GM23338 (cell line): ENCODE measurements at regions not wholly inside any gene's neighbourhood (a gene's known extent, or its start where the extent isn't known, plus 50 kb on each side); places are given as distances from the start of the nearest gene placed in this dataset.

Experiments used
- ATAC-seq: fragments of 200-7000 bp; cut with Tn5 transposase; 3 replicates; pipeline ENCODE4 v1.9.1; 2020
- DNase-seq: peaks from one replicate; pipeline ENCODE4 v3.0.0-alpha.2; 2015; ENCODE audit warnings: low spot score
- H2AFZ ChIP-seq: fragments of 200-600 bp; sonication (generic); 2 replicates; pipeline ENCODE4 v1.8.0; 2016; ENCODE audit warnings: antibody characterized with exemption, mild to moderate bottlenecking, moderate library complexity
- H3F3A ChIP-seq: fragments of 200-600 bp; sonication (generic); replicated peaks from 2 replicates; pipeline ENCODE4 v1.8.0; 2017; ENCODE audit warnings: antibody characterized with exemption, mixed run types, low read depth
- H3K27ac ChIP-seq: fragments of 200-600 bp; sonication (generic); 2 replicates; pipeline ENCODE4 v1.6.1; 2016; ENCODE audit warnings: low read depth
- H3K27me3 ChIP-seq: fragments of 200-600 bp; sonication (generic); 2 replicates; pipeline ENCODE4 v1.8.0; 2016; ENCODE audit warnings: mild to moderate bottlenecking, mixed run types, moderate library complexity; ENCODE audit not compliant: insufficient read depth
- H3K36me3 ChIP-seq: fragments of 200-600 bp; sonication (generic); 2 replicates; pipeline ENCODE4 v1.8.0; 2016; ENCODE audit warnings: mild to moderate bottlenecking; ENCODE audit not compliant: insufficient read depth
- H3K4me1 ChIP-seq: fragments of 200-600 bp; sonication (generic); 2 replicates; pipeline ENCODE4 v1.8.0; 2016; ENCODE audit warnings: mild to moderate bottlenecking, moderate library complexity; ENCODE audit not compliant: insufficient read depth
- H3K4me2 ChIP-seq: fragments of 200-600 bp; sonication (generic); 2 replicates; pipeline ENCODE4 v1.7.1; 2017; ENCODE audit warnings: mixed run types
- H3K4me3 ChIP-seq: fragments of 200-600 bp; sonication (generic); 2 replicates; pipeline ENCODE4 v1.6.1; 2016; ENCODE audit warnings: mixed run types
- H3K79me2 ChIP-seq: fragments of 200-600 bp; sonication (generic); replicated peaks from 2 replicates; pipeline ENCODE4 v1.8.0; 2017; ENCODE audit warnings: mild to moderate bottlenecking; ENCODE audit not compliant: insufficient read depth
- H3K9me2 ChIP-seq: fragments of 200-600 bp; sonication (generic); 2 replicates; pipeline ENCODE4 v1.8.0; 2017; ENCODE audit not compliant: insufficient read depth
- H4K20me1 ChIP-seq: fragments of 200-600 bp; sonication (generic); replicated peaks from 2 replicates; pipeline ENCODE4 v1.8.0; 2017; ENCODE audit warnings: mild to moderate bottlenecking; ENCODE audit not compliant: insufficient read depth
- H3K27ac Mint-ChIP-seq: 2 replicates; pipeline ENCODE4 v1.8.0; 2020; ENCODE audit warnings: inconsistent platforms, mild to moderate bottlenecking, moderate library complexity, mixed read lengths
- H3K27me3 Mint-ChIP-seq: 3 replicates; pipeline ENCODE4 v1.8.0; 2022; ENCODE audit warnings: low read depth, mild to moderate bottlenecking, moderate library complexity, mixed read lengths, inconsistent platforms; ENCODE audit not compliant: insufficient read depth, poor library complexity
- H3K36me3 Mint-ChIP-seq: 3 replicates; pipeline ENCODE4 v1.8.0; 2021; ENCODE audit warnings: low read depth, mild to moderate bottlenecking, inconsistent platforms, moderate library complexity, mixed read lengths
- H3K4me1 Mint-ChIP-seq: 3 replicates; pipeline ENCODE4 v1.8.0; 2020; ENCODE audit warnings: mild to moderate bottlenecking, inconsistent platforms, mixed read lengths
- H3K4me3 Mint-ChIP-seq: 3 replicates; pipeline ENCODE4 v1.8.0; 2021; ENCODE audit warnings: moderate library complexity, mild to moderate bottlenecking, inconsistent platforms, mixed read lengths
- H3K9me3 Mint-ChIP-seq: 3 replicates; pipeline ENCODE4 v1.8.0; 2020; ENCODE audit warnings: moderate library complexity, mild to moderate bottlenecking, inconsistent platforms, mixed read lengths
- CREB1 ChIP-seq: fragments of 250-450 bp; sonication (Bioruptor Pico); IDR thresholded peaks from 2 replicates; pipeline ENCODE4 v1.5.0; 2020; ENCODE audit warnings: low read depth, mild to moderate bottlenecking, moderate library complexity
- CTCF ChIP-seq, 2 experiments: fragments of 200-600 bp in 1 of 2; sonication (generic) in 1 of 2; conservative IDR thresholded peaks; 2 replicates each; pipeline versions ENCODE4 v1.5.1 to v1.6.1; 2016 to 2017; ENCODE audit warnings: antibody characterized with exemption in 2 of 2, low read depth in 2 of 2, mild to moderate bottlenecking in 2 of 2, moderate library complexity in 1 of 2
- ETS1 ChIP-seq: IDR thresholded peaks from 2 replicates; pipeline ENCODE4 v1.6.1; 2016; ENCODE audit warnings: antibody characterized with exemption
- EZH2 ChIP-seq: fragments of 200-600 bp; sonication (generic); IDR thresholded peaks from one replicate; pipeline ENCODE4 v1.8.0; 2017; ENCODE audit warnings: antibody characterized with exemption, mild to moderate bottlenecking, low read depth; ENCODE audit not compliant: unreplicated experiment
- EZH2phosphoT487 ChIP-seq: fragments of 200-600 bp; sonication (generic); IDR thresholded peaks from one replicate; pipeline ENCODE4 v1.8.1; 2018; ENCODE audit warnings: antibody characterized with exemption; ENCODE audit not compliant: unreplicated experiment
- JUNB ChIP-seq: IDR thresholded peaks from one replicate; pipeline ENCODE4 v1.6.1; 2016; ENCODE audit warnings: antibody characterized with exemption; ENCODE audit not compliant: unreplicated experiment
- NANOG ChIP-seq: IDR thresholded peaks from 2 replicates; pipeline ENCODE4 v1.6.1; 2016; ENCODE audit warnings: antibody characterized with exemption, borderline replicate concordance
- POLR2AphosphoS5 ChIP-seq: IDR thresholded peaks from 2 replicates; pipeline ENCODE4 v1.6.1; 2016; ENCODE audit warnings: antibody characterized with exemption, low read depth
- REST ChIP-seq: IDR thresholded peaks from one replicate; pipeline ENCODE4 v1.6.1; 2018; ENCODE audit warnings: antibody characterized with exemption; ENCODE audit not compliant: unreplicated experiment
- STAT1 ChIP-seq: IDR thresholded peaks from one replicate; pipeline ENCODE4 v1.6.1; 2016; ENCODE audit warnings: antibody characterized with exemption; ENCODE audit not compliant: unreplicated experiment
- ZNF114 ChIP-seq: fragments of 250-450 bp; sonication (Bioruptor Pico); IDR thresholded peaks from 2 replicates; pipeline ENCODE4 v1.5.0; 2020; ENCODE audit warnings: mild to moderate bottlenecking, moderate library complexity
- ZNF331 ChIP-seq: fragments of 250-450 bp; sonication (Bioruptor Pico); IDR thresholded peaks from 2 replicates; pipeline ENCODE4 v1.5.0; 2020; ENCODE audit warnings: low read depth, mild to moderate bottlenecking, moderate library complexity
- ZNF462 ChIP-seq: fragments of 250-450 bp; sonication (Bioruptor Pico); IDR thresholded peaks from 2 replicates; pipeline ENCODE4 v1.5.0; 2020; ENCODE audit warnings: mild to moderate bottlenecking, moderate library complexity

GRCh38 chr15:79519628-79520027, 87.5 kb downstream of the MINAR1 start:
- Histone ChIP-seq H3K27me3 (no peaks in the 10 kb centered on the region), H3F3A (no peaks in the 10 kb centered on the region), H3K4me2 (no peak overlapping the region), H2AFZ (no peak overlapping the region), H3K4me1 (no peaks in the 10 kb centered on the region), H3K9me2 (peaks cover 16% of the 10 kb centered on the region), H3K79me2 (no peaks in the 10 kb centered on the region), H3K4me3 (no peak overlapping the region), H3K27ac (no peak overlapping the region), H4K20me1 (no peaks in the 10 kb centered on the region), H3K36me3 (no peaks in the 10 kb centered on the region)
- Mint-ChIP-seq H3K4me1 (peaks cover 10% of the 10 kb centered on the region), H3K27me3 (no peaks in the 10 kb centered on the region), H3K9me3 (no peaks in the 10 kb centered on the region; the same call in 2 of the 3 replicates), H3K4me3 (no peak overlapping the region), H3K27ac (no peak overlapping the region), H3K36me3 (no peaks in the 10 kb centered on the region)
- DNase-seq, result no peak
- no peak for ATAC-seq
- TF ChIP-seq EZH2phosphoT487 (no peak), STAT1 (no peak), CTCF (conservative IDR thresholded peaks at IDR 0.05; ENCODE audit: low read depth in 2 of 2) (no peak), CREB1 (CRISPR knock-in tag) (no peak), JUNB (no peak), EZH2 (no peak), POLR2AphosphoS5 (no peak), ETS1 (no peak), NANOG (no peak), REST (no peak), ZNF331 (no peak), ZNF114 (CRISPR knock-in tag) (no peak), ZNF462 (CRISPR knock-in tag) (no peak)
